RWPE2 (cell line): ENCODE measurements at regions not wholly inside any gene's neighbourhood (a gene's known extent, or its start where the extent isn't known, plus 50 kb on each side); places are given as distances from the start of the nearest gene placed in this dataset.

ENCODE experiments used
- ATAC-seq: fragments of 200-7000 bp; cut with Tn5 transposase; 3 replicates; pipeline ENCODE4 v1.9.1; 2021; ENCODE audit warnings: low read depth
- DNase-seq: peaks from one replicate; pipeline ENCODE4 v3.0.0-alpha.2; 2020; ENCODE audit warnings: low spot score
- H3K27ac ChIP-seq: fragments of 450-650 bp; 2 replicates; pipeline ENCODE4 v1.5.1; 2017; ENCODE audit warnings: mild to moderate bottlenecking; ENCODE audit not compliant: poor library complexity, severe bottlenecking
- H3K27me3 ChIP-seq: fragments of 250-450 bp; sonication (Bioruptor Pico); 2 replicates; pipeline ENCODE4 v1.5.1; 2021; ENCODE audit warnings: mild to moderate bottlenecking, moderate library complexity; ENCODE audit not compliant: insufficient read depth, poor library complexity, severe bottlenecking
- H3K36me3 ChIP-seq: fragments of 250-450 bp; sonication (Bioruptor Pico); 2 replicates; pipeline ENCODE4 v1.5.1; 2020; ENCODE audit warnings: low read depth, mild to moderate bottlenecking, moderate library complexity
- H3K4me1 ChIP-seq: fragments of 250-450 bp; sonication (Bioruptor Pico); 2 replicates; pipeline ENCODE4 v1.5.1; 2021; ENCODE audit warnings: mild to moderate bottlenecking, moderate library complexity; ENCODE audit not compliant: insufficient read depth, poor library complexity, severe bottlenecking
- H3K4me3 ChIP-seq: fragments of 250-450 bp; sonication (Bioruptor Pico); 2 replicates; pipeline ENCODE4 v1.5.1; 2021; ENCODE audit warnings: mild to moderate bottlenecking, moderate library complexity; ENCODE audit not compliant: severe bottlenecking
- H3K9me3 ChIP-seq: fragments of 250-450 bp; sonication (Bioruptor Pico); 2 replicates; pipeline ENCODE4 v1.5.1; 2021; ENCODE audit warnings: mild to moderate bottlenecking, moderate library complexity; ENCODE audit not compliant: severe bottlenecking
- TF ChIP-seq, protein P1 (sequence below): fragments of 450-650 bp; IDR thresholded peaks from one replicate; pipeline ENCODE4 v1.5.1; 2017; ENCODE audit warnings: mild to moderate bottlenecking, moderate library complexity; ENCODE audit not compliant: poor library complexity, severe bottlenecking

DNA sequence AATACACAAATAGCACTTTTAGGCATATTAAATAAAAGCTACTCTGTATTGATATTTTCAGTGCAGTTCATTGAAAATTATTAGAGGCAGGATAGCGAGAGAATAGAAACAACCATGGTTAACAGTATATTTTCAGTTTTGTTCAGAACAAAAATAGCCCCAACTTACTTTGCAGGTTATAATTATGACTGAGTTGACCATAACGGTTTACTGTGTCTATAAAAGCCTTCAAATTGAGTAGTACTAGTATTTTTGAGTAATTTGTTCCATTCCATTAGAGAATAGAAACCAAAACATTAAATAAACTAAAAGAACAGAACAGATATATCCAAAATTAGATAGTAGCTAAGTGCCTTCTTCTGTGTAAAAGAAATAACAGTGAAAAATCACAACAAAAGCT, 1108.4 kb upstream of the PCDH20 start:
- TF ChIP-seq, protein P1, sequence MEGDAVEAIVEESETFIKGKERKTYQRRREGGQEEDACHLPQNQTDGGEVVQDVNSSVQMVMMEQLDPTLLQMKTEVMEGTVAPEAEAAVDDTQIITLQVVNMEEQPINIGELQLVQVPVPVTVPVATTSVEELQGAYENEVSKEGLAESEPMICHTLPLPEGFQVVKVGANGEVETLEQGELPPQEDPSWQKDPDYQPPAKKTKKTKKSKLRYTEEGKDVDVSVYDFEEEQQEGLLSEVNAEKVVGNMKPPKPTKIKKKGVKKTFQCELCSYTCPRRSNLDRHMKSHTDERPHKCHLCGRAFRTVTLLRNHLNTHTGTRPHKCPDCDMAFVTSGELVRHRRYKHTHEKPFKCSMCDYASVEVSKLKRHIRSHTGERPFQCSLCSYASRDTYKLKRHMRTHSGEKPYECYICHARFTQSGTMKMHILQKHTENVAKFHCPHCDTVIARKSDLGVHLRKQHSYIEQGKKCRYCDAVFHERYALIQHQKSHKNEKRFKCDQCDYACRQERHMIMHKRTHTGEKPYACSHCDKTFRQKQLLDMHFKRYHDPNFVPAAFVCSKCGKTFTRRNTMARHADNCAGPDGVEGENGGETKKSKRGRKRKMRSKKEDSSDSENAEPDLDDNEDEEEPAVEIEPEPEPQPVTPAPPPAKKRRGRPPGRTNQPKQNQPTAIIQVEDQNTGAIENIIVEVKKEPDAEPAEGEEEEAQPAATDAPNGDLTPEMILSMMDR, result no peak
- H3K27me3 ChIP-seq, result peaks cover 3% of the 10 kb centered on the region
- no peaks in the 10 kb centered on the region for H3K4me1 ChIP-seq
- H3K9me3 ChIP-seq, result no peaks in the 10 kb centered on the region
- H3K36me3 ChIP-seq, result no peaks in the 10 kb centered on the region
- no peak overlapping the region for H3K27ac ChIP-seq
- no peak for DNase-seq
- ATAC-seq, result no peak
- H3K4me3 ChIP-seq, result no peak overlapping the region

DNA sequence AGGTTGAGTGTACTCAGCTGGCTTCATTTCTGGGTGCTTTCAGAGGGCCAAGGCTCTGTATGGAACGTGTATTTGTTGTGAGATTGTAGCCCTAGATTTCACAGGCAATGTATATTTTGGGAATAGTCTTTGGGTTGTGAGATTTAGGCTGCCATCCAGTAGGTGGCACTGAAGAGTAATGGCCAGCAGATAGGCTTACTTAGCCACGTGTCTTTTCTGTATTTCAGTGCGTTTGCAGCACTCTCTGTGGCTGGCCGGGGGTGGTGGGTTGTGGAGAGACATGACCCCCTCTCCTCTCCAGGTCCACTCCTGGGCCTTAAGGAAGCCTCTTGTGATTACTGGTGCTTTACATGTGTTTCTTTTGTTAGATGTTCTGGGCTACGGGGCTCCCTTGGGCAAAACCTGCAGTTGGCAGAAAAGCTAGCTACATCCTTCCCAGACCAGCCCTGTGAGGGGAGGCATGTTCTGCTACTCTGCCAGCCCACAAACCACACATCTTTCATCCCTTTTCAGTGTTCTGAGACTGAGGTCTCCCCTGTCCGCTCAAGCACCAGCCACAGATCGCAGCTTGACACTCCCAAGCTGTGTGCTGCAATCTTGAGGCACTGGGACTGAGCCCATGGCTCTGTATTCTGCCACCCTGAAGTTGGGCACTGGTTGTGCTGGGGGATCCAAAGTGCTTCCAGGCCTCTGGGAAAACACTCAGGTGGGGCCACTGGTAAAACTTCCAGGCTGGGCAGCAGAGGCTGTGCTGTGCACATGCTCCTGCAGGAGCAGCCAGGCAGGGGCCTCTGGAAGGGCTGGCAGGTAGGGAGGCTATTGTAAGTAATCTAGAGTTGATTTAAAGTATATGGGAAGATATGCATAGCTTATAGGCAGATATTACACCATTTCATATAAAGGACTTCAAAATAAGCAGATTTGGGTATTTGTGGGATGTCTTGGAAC, 1096.8 kb upstream of the PCDH20 start:
- no peaks in the 10 kb centered on the region for H3K9me3 ChIP-seq
- no peak overlapping the region for H3K4me3 ChIP-seq

DNA sequence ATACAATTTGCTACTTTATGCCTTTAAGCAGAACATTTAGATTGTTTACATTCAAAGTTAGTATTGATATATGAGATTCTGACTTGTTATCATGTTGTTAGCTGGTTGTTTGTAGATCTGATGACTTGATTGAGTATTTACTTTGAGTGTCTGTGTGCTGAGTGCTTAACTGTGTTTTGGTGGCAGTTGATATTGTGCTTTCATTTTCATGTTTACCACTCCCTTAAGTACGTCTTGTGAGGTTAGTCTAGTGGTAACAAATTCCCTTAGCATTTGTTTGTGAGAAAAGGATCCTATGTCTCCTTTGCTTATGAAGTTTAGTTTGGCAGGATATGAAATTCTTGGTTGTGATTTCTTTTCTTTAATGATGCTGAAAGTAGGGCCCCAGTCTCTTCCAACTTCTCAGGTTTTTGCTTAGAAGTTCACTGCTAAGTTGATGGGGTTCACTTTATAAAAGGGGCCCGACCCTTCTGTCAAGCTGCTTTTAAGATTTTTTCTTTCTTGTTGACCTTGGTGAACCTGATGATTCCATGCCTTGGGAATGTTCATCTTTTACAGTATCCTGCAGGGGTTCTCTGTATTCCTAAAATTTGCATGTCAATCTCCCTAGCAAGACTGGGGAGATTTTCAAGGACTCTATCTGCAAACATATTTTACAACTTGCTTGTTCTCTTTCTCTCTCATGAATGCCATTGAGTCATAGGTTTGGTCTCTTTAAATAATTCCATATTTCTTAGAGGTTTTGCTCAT, 1095.4 kb upstream of the PCDH20 start:
- H3K27me3 ChIP-seq, result peaks cover 4% of the 10 kb centered on the region
- TF ChIP-seq, protein P1, result no peak
- no peak overlapping the region for H3K4me3 ChIP-seq
- no peaks in the 10 kb centered on the region for H3K9me3 ChIP-seq
- no peaks in the 10 kb centered on the region for H3K4me1 ChIP-seq
- ATAC-seq (no peak), DNase-seq (no peak)
- H3K27ac ChIP-seq, result no peak overlapping the region
- no peaks in the 10 kb centered on the region for H3K36me3 ChIP-seq

More for the DNA sequence above, 1096.8 kb upstream of the PCDH20 start:
- no peak overlapping the region for H3K27ac ChIP-seq
- ATAC-seq (peak; percentile 68), DNase-seq (no peak)
- peaks cover 7% of the 10 kb centered on the region for H3K27me3 ChIP-seq
- H3K4me1 ChIP-seq, result no peaks in the 10 kb centered on the region
- TF ChIP-seq, protein P1, result peak; percentile 81
- no peaks in the 10 kb centered on the region for H3K36me3 ChIP-seq

DNA sequence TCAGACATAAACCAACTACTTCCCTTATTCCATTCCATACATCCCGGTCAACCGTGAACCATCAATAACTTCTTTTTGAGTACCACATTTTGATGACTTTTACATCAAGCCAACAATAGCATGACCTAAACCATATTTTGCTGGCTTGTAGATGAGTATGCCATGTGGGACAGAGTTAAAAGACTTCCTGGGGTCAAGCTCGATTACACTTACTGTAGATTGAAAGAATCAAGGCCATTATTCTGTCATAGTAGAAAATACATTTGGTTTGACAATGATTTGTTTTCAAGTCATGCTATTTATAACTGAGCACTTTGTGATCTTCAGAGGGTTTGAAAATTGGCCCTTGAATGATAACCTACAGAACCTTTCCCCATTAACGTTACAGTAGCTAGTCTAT, 1086.9 kb upstream of the PCDH20 start:
- TF ChIP-seq, protein P1, result no peak
- Histone ChIP-seq H3K36me3 (no peaks in the 10 kb centered on the region), H3K4me1 (no peaks in the 10 kb centered on the region), H3K27me3 (peaks cover 3% of the 10 kb centered on the region), H3K9me3 (peaks cover 1% of the 10 kb centered on the region), H3K4me3 (no peak overlapping the region), H3K27ac (no peak overlapping the region)
- DNase-seq (no peak), ATAC-seq (no peak)
